ENCODE measurements at regions not wholly inside any gene's neighbourhood (a gene's known extent, or its start where the extent isn't known, plus 50 kb on each side); places are given as distances from the start of the nearest gene placed in this dataset.

DNA sequence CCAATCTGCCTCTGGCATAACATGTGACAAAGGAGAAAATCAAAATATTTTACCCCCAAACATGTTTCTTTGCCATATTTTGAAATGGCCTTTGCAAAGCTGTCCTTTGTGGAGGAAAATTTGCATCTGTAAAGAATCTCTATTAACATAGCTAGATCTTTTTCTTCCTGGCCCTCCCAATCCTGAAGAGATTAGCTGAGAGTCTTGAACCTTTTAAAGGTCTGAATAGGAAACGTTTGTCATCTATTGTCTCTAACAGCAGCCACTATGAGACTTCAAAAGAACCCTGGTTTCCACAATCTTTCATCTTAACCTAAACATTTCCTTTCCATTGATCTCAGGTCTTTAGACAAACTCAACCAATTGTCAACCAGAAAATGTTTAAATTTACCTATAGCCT lies 520.9 kb upstream of the TGFBR2 start:
- TF ChIP-seq, protein P1, sequence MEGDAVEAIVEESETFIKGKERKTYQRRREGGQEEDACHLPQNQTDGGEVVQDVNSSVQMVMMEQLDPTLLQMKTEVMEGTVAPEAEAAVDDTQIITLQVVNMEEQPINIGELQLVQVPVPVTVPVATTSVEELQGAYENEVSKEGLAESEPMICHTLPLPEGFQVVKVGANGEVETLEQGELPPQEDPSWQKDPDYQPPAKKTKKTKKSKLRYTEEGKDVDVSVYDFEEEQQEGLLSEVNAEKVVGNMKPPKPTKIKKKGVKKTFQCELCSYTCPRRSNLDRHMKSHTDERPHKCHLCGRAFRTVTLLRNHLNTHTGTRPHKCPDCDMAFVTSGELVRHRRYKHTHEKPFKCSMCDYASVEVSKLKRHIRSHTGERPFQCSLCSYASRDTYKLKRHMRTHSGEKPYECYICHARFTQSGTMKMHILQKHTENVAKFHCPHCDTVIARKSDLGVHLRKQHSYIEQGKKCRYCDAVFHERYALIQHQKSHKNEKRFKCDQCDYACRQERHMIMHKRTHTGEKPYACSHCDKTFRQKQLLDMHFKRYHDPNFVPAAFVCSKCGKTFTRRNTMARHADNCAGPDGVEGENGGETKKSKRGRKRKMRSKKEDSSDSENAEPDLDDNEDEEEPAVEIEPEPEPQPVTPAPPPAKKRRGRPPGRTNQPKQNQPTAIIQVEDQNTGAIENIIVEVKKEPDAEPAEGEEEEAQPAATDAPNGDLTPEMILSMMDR (IDR thresholded peaks at IDR 0.05): no peak
- H3K27ac ChIP-seq: no peak overlapping the region

DNA sequence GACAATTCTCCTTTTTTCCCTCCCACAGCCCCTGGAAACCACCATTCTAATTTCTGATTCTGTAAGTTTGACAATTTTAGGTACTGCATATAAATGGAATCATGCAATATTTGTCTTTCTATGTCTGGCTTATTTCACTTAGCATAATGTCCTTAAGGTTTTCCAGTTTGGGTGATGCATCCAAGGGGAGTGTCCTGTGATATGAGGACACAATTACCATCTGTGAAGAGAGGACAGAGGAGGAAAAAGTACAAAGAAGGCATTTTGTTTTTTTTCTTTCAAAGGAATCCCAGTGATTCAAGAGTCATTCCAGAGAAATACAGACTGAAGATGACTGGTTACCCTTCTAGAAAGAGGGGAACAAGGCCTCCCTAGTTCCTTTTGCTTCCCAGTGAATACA lies 514.7 kb upstream of the TGFBR2 start:
- no peak overlapping the region for H3K27ac ChIP-seq

More for the DNA sequence above, 520.9 kb upstream of the TGFBR2 start:
- H3K27me3 ChIP-seq: no peaks in the 10 kb centered on the region
- DNase-seq (ENCODE audit: low spot score): no peak
- no peaks in the 10 kb centered on the region for H3K9me3 ChIP-seq
- H3K4me1 ChIP-seq: no peaks in the 10 kb centered on the region
- H3K4me3 ChIP-seq: no peak overlapping the region
- no peaks in the 10 kb centered on the region for H3K36me3 ChIP-seq

DNA sequence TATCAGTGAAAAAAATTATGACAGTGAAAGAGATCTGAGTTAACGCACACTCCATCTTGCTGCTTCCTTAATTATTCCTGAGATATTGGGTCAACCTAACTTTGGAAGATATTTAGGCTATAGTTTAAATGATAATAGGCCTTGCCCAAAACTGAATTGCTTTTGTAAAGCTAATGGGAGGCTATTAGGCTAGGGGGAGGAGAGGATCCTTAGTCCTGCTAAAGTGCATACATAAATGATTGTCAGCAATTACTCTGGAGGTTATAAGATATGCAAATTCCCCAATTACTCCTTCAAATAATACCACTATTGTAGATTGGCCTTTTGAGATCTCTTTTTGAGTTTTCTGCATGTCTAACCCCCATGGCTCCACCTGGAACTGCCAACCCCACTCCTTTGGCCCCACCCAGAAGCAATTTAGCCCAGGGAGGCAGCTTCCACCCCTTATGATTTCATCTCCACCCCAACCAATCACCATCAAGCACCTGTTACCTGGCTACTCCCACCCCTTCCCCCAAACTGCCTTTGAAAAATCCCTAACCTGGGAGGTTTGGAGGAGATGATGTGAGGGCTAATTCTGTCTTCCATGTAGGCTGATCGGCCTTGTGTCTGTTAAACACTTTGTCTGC lies 509.3 kb upstream of the TGFBR2 start:
- Histone ChIP-seq H3K27me3 (no peaks in the 10 kb centered on the region), H3K4me3 (no peak overlapping the region), H3K4me1 (no peaks in the 10 kb centered on the region), H3K27ac (no peak overlapping the region), H3K36me3 (no peaks in the 10 kb centered on the region), H3K9me3 (peaks cover 0 to 3% of the 10 kb centered on the region in 2 donors)
- no peak for DNase-seq (ENCODE audit: low spot score)
- TF ChIP-seq, protein P1 (IDR thresholded peaks at IDR 0.05): no peak

More for the DNA sequence above, 514.7 kb upstream of the TGFBR2 start:
- TF ChIP-seq, protein P1 (IDR thresholded peaks at IDR 0.05): no peak
- Histone ChIP-seq H3K4me1 (no peaks in the 10 kb centered on the region), H3K4me3 (no peak overlapping the region), H3K36me3 (no peaks in the 10 kb centered on the region), H3K9me3 (peaks cover 0 to 3% of the 10 kb centered on the region in 2 donors), H3K27me3 (no peaks in the 10 kb centered on the region)
- DNase-seq (ENCODE audit: low spot score): no peak

DNA sequence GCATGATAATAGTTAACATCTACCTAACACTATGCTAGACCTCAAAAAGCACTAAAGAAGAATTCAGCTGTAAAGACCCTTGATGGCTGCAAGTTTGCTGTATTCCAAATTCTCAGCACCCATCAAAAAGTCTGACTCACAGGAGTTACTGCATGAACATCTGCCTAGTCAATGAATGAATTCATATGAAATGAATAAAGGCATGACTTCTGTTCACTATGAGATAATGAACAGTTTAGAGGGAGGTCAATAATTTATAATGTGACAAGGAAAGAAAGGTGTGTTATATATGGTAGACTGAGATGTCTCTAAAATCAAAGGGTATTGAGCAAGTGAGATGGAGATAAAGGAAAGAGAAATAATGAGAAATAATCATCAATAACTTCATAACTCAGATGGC lies 508.2 kb upstream of the TGFBR2 start:
- Histone ChIP-seq H3K36me3 (no peaks in the 10 kb centered on the region), H3K27ac (no peak overlapping the region), H3K4me3 (no peak overlapping the region), H3K9me3 (peaks cover 0 to 3% of the 10 kb centered on the region in 2 donors), H3K27me3 (no peaks in the 10 kb centered on the region), H3K4me1 (no peaks in the 10 kb centered on the region)
- TF ChIP-seq, protein P1 (IDR thresholded peaks at IDR 0.05): no peak
- no peak for DNase-seq (ENCODE audit: low spot score)

DNA sequence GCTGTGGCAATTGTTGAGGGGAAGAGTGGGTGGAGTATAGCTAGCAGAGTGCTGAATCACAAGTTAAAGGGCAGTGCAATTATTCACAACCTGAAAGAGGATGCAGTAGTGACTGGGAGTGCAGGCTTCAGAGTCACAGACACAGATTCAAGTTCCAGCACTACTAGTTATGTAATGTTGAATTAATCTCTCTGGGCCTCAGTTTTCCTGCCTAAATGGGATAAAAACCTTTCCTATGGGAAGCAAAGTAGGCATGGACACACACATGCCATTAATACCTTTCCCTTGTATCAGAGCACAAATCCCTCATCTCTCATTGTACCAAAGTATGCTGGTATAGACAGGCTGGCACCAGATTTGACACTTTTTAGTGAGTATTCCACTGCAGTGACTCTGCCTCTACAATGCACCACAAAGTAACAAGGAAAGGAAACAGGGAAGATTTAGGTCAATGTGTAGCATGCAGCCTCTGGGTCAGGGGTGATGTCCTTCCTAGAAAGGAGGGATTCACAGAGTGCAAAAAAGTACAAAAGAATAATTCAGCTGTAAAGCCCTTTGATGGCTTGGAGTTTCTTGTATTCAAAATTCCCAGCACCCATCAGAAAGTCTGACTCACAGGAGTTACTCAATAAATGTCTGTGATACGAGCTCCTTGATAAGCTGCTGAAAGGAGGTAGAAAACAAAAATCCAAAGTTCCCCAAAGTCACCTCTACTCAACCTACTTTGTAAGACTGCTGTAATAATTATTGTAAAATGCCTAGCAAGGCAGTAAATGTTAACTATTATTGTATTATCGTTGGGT lies 507.5 kb upstream of the TGFBR2 start:
- TF ChIP-seq, protein P1 (IDR thresholded peaks at IDR 0.05): no peak

More for the DNA sequence above, 507.5 kb upstream of the TGFBR2 start:
- no peaks in the 10 kb centered on the region for H3K4me1 ChIP-seq
- H3K36me3 ChIP-seq: no peaks in the 10 kb centered on the region
- peaks cover 0 to 3% of the 10 kb centered on the region in 2 donors for H3K9me3 ChIP-seq
- H3K27ac ChIP-seq: no peak overlapping the region
- DNase-seq (ENCODE audit: low spot score): no peak
- H3K4me3 ChIP-seq: no peak overlapping the region
- no peaks in the 10 kb centered on the region for H3K27me3 ChIP-seq
